Choroid plexus epithelial cell (primary cell): ENCODE measurements at regions not wholly inside any gene's neighbourhood (a gene's known extent, or its start where the extent isn't known, plus 50 kb on each side); places are given as distances from the start of the nearest gene placed in this dataset.
"Not testable (repeated sequence)": the region's sequence is repeated elsewhere in the genome, so short reads cannot be mapped to it uniquely, and the experiment has no call there.

ENCODE experiments used
- DNase-seq: peaks from one replicate; pipeline ENCODE4 v3.0.0-alpha.2; 2010; ENCODE audit warnings: low read depth
- H3K4me3 ChIP-seq: 2 replicates; pipeline ENCODE4 v1.5.1; 2011; ENCODE audit warnings: low read depth, mild to moderate bottlenecking, control low read depth, low read length, moderate library complexity
- CTCF ChIP-seq: conservative IDR thresholded peaks from 2 replicates; pipeline ENCODE4 v1.5.1; 2011; ENCODE audit warnings: low read depth, mild to moderate bottlenecking, control low read depth, inconsistent platforms, low read length, moderate library complexity

- no peak for DNase-seq
- no peak for TF ChIP-seq CTCF
- H3K4me3 ChIP-seq: no peak overlapping the region
Observed at GRCh38 chr14:28299227-28299626, 467.4 kb upstream of the FOXG1 start.

- peak; percentile 26 for DNase-seq
- TF ChIP-seq CTCF: no peak
- H3K4me3 ChIP-seq: no peak overlapping the region
Observed at GRCh38 chr14:28300356-28300755, 466.2 kb upstream of the FOXG1 start.

GRCh38 chr14:28301179-28301578 is 465.4 kb upstream of the FOXG1 start:
- no peak overlapping the region for H3K4me3 ChIP-seq
- no peak for DNase-seq
- no peak for TF ChIP-seq CTCF

GRCh38 chr14:28303248-28303647 is 463.3 kb upstream of the FOXG1 start:
- peak; percentile 41 for DNase-seq
- no peak overlapping the region for H3K4me3 ChIP-seq
- TF ChIP-seq CTCF: no peak

- H3K4me3 ChIP-seq: no peak overlapping the region
- no peak for TF ChIP-seq CTCF
- DNase-seq: no peak
Observed at GRCh38 chr14:28305938-28306337, 460.6 kb upstream of the FOXG1 start.

- no peak for DNase-seq
- no peak for TF ChIP-seq CTCF
- H3K4me3 ChIP-seq: no peak overlapping the region
Observed at GRCh38 chr14:28307506-28307905, 459.1 kb upstream of the FOXG1 start.

GRCh38 chr14:28308734-28309133 is 457.9 kb upstream of the FOXG1 start:
- TF ChIP-seq CTCF: no peak
- peak; percentile 94 for DNase-seq

GRCh38 chr14:28317890-28318675 is 448.5 kb upstream of the FOXG1 start:
- not testable (repeated sequence) for DNase-seq

More at GRCh38 chr14:28308734-28309133, 457.9 kb upstream of the FOXG1 start:
- H3K4me3 ChIP-seq: no peak overlapping the region

More at GRCh38 chr14:28317890-28318675, 448.5 kb upstream of the FOXG1 start:
- not testable (repeated sequence) for H3K4me3 ChIP-seq
